ENCODE measurements at regions not wholly inside any gene's neighbourhood (a gene's known extent, or its start where the extent isn't known, plus 50 kb on each side); places are given as distances from the start of the nearest gene placed in this dataset.
A peak's percentile ranks its signal among the peaks of the same experiment; 100 is the strongest.

DNA sequence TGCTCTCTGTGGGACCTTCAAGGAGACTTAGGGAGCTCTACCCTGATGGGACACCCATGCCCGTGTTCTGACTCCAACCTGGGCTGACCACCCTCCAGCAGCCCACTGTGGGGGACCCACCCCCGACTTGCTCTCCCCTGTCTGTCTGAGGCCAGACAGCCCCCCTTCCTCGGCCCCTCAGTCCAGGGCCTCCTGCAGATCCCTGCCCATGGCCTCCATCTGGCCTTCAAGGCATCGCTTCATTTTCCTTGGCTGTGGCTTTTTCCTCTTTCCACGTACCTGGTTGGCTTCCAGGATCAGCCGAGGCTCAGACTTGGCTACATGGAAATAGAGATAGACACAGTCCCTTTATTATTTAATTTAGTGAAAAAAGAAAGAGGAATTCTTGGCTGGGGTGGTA is 290.0 kb downstream of the CYP26B1 start:
- no peak for TF ChIP-seq POLR2A (IDR thresholded peaks at IDR 0.05; ENCODE audit: low read depth, low read length)
- FAIRE-seq (no peak), DNase-seq (ENCODE audit: insufficient read length, low spot score) (no peak)

DNA sequence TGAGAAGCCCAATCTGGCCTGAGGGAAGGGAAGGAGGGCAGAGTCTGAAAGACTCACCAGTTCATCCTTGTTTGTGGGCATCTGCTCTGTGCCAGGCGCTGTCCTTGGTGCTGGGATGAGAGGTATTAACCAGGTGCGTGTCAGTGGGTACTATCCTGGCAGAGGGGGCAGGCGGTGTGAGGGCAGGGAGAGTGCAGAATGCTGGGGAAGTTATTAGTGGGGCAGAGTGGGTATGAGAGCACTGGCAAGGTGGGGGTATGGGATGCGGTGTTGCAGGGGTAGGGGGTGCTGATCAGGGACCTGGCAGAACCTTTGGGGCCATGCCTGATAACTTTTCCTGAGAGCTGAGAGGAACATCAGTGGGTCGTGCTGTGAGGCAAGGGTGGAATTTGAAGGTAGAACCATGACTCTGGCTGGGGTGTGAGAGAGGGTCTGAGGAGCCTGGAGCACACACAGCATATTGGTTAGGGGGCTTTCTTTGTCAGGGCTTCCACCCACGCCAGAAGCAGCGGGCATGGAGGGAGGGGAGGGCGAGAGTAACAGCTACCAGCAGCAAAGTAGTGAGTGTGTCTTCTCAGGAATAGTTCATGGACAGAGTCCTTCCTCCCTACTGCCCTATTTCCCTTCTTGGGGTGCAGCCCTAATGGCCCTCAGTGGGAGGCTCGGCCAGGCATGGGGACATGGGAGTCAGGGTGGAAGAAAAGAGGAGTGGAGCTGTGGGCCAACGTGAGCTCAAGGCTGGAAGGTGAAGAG is 290.7 kb downstream of the CYP26B1 start:
- no peak for TF ChIP-seq POLR2A (IDR thresholded peaks at IDR 0.05; ENCODE audit: low read depth, low read length)
- FAIRE-seq (no peak), DNase-seq (ENCODE audit: insufficient read length, low spot score) (peak; percentile 27)

DNA sequence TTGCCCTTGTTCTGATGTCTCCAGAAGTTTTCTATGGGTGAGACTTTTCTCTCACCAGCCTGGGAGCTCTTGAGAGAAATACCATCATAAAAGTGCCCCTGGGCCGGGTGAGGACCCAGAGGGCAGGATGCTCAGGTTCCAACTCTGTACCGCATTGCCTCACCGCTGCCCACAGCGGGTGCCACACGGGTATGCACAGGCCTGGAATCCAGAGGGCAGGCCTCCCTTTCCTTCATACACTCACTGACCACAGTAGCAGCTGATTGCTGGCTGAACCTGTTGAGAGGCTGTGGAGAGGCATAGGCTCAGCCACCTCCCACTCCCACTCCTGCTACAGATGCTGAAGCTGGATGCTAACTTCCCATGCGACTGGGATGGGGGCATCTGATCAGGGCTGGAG is 293.8 kb downstream of the CYP26B1 start:
- TF ChIP-seq POLR2A (IDR thresholded peaks at IDR 0.05; ENCODE audit: low read depth, low read length), result no peak
- FAIRE-seq (no peak), DNase-seq (ENCODE audit: insufficient read length, low spot score) (no peak)

DNA sequence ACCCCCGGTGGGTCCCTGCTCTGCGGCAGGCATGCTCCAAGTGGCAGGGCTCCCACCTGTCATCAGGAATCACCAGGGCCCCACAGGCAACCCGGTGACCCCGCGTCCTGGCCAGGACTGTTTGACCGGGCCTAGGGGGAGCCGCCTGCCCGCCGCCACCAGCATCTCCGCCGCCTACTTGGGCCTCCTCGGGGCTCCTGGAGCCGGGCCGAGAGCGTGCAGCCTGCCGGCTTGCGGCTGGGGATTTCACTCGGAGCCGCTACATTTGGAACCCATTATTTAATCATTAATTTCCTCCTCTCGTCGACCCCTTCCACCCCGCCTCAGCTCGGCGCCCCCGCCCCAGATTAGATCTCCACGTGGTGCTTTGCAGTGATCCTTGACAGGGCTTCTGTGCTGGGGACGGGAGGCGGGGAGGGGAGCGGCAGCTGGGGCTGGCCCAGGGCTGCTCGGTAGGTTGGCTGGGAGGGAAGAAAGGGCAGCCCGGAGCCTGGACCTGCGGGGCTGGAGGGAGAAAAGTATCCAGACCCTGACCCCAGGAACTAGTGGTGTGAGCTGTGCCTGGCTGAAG is 295.4 kb downstream of the CYP26B1 start:
- FAIRE-seq (no peak), DNase-seq (ENCODE audit: insufficient read length, low spot score) (no peak)
- TF ChIP-seq POLR2A (IDR thresholded peaks at IDR 0.05; ENCODE audit: low read depth, low read length), result no peak

DNA sequence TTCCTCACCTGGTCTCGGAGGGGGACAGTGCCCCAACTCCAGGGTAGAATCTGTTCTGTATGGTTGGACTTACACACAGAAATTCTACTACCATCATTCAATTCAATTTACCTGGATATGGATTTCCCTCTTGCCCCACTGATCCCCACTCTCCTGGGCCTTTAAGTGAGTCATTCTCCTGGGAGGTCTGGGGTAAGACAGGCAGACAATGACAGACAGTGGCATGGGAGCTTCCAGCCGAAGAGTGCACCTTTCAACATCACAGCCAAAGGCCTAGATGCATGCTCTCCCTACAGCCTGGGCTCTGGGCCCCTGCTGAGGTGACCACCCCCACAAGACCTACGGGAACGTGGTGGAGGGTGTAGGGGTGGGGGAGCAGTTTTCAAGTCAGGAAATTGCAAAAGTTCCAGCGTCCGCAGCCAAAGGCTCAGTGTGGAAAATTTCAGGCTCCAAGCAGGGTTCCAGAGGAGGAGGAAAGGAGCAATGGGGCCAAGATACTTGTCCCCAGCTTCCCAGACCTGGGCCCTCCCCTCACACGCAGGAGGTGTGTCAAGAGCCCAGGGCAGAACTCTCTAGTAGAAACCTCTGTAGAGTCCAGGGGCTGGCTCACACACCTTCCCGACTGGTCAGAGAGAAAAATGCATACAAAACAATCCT is 296.4 kb downstream of the CYP26B1 start:
- TF ChIP-seq POLR2A (IDR thresholded peaks at IDR 0.05; ENCODE audit: low read depth, low read length), result no peak
- no peak for FAIRE-seq
- no peak for DNase-seq (ENCODE audit: insufficient read length, low spot score)

DNA sequence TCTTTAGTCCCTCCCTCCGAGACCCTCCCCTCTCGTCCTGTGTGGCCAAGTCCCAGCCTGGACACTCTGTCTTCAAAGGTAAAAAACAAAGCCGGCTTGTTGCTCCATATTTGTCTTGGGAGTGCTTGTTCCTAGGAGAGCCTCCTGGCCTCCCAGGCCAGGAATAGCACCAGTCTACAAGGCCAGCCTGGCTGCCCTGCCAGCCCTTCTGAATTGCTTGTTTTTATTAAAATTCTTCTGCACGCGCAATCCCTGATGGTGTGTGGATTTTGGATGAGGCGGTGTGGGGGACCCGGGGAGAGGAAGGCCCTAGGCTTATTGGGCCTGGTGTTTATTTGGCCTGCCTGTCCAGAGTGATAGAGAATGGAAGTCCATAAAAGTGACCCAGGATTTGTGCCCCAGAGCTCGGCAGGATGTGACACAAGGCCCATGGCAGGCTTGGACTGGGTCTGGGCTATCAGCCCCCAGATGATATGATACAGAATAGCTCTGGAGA is 297.3 kb downstream of the CYP26B1 start:
- no peak for FAIRE-seq
- DNase-seq (ENCODE audit: insufficient read length, low spot score), result no peak
- no peak for TF ChIP-seq POLR2A (IDR thresholded peaks at IDR 0.05; ENCODE audit: low read depth, low read length)

DNA sequence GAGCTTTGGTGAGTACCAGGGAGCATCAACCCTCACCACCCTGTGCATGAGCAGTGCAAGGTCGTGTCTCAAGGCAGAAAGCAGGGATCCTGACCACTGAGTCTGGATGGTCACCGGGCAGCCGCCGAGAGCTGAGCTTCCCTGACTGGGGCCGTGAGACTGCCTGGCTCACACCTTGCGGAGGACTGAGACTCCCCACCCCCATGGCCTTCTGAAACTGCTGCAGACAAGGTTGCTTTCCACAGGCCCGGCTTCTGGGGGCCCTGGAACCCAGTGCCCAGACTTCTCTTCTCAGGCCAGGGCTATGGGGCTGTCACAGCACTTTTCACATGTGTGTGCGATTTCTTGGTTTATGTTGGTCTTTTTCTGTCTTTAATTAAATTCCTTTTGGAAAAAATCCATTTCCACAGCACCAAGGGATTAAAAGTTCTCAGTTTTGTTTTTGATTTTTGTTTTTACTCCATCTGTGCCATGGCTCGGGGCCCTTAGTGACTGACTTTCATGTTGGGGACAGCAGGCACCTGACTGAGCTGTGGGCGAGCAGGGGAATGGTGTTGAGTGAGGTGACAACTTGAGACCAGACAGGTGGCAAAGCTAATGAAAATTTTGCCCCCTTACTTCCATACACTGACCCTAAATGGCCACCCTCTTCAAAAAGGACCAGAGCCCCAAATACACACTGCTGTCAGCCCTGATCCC is 297.9 kb downstream of the CYP26B1 start:
- TF ChIP-seq POLR2A (IDR thresholded peaks at IDR 0.05; ENCODE audit: low read depth, low read length), result no peak
- DNase-seq (ENCODE audit: insufficient read length, low spot score) (no peak), FAIRE-seq (no peak)

DNA sequence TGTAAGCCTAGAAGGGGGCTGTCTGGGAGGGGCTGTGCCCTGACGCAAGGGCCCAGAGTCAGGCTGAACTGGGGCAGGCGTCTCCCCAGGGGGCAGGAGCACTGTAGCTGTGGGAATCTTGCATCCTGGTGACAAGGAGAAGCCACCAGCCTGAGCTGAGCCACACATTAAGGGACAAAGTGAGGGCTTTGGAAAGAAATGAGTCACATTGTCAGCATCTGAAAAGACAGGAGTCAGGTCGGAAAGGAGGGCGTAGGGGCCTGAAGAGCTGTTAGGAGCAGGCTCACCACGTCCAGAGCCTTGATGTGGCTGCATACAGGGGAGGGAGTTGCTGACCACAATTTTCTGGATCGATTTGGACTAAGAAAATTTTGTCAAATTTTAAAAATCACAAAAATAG is 298.6 kb downstream of the CYP26B1 start:
- DNase-seq (ENCODE audit: insufficient read length, low spot score) (no peak), FAIRE-seq (no peak)
- TF ChIP-seq POLR2A (IDR thresholded peaks at IDR 0.05; ENCODE audit: low read depth, low read length), result no peak

DNA sequence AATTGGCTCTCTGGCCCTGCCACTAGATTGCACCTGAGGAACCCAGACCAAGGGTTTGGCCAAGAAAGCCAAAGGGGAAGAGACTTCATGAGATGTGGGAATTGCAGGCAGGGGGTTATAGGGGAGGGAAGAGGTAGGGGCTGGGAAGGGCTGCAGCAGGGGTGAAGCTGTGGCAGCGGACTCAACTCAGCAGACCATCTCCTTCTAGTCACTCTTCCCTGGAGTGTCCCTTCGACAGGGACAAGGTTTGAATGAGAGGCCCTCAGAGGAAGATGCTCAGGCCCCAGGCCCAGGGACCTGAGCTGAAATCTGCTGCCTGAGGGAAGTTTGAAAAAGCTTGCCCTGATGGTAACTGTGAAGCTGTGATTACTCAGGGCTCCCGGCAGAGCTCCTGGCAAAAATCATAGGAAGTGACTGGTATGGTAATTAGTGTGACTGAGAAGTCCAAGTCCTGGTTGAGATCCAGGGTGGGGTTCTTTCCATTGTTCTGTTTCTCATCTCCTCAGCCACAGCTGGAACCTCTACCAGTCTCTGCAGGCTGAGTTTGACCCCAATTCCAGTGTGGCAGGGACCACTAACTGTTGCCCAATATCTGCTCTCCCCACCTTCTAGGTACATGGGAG is 300.9 kb downstream of the CYP26B1 start:
- DNase-seq (ENCODE audit: insufficient read length, low spot score) (peak; percentile 55), FAIRE-seq (no peak)
- TF ChIP-seq POLR2A (IDR thresholded peaks at IDR 0.05; ENCODE audit: low read depth, low read length), result no peak

DNA sequence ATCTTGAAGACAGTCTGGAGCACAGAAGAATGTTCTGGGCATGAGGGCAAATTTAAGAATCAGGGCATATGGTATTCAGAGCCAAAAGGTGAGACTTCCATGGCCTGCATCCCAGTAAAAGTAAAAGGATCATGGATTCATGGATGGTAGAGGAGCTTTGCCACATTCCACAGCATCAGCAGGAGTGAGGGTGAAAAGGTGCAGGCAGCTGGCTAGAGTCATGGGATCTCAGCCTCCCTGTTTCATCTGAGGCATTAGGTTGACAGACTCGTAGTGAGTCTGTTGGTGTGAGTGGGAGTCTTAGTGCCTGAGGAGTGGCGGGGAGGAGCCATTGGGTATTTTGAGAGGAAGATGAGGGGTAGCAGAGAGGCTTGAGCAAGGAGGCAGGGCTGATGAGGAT is 301.6 kb downstream of the CYP26B1 start:
- TF ChIP-seq POLR2A (IDR thresholded peaks at IDR 0.05; ENCODE audit: low read depth, low read length), result no peak
- no peak for DNase-seq (ENCODE audit: insufficient read length, low spot score)
- FAIRE-seq, result no peak

DNA sequence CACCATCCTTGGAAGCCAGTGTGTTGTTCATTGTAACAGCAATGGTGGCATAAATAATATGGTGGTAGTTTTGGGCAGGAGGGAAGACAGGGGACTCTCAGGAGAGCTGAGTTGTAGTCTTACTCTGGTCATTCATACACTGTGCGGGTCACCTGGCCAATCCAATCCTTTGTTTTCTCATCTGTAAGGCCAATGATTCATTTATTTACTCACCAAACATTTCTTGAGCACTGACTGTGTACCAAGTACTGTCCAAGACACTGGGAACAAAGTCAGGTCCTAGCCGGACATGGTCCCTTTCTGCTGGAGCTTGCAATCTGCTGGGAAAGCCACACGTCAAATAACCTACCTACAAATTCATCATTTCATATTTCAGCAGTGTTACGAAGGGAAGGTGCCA is 302.7 kb downstream of the CYP26B1 start:
- DNase-seq (ENCODE audit: insufficient read length, low spot score), result no peak
- TF ChIP-seq POLR2A (IDR thresholded peaks at IDR 0.05; ENCODE audit: low read depth, low read length), result no peak
- no peak for FAIRE-seq

DNA sequence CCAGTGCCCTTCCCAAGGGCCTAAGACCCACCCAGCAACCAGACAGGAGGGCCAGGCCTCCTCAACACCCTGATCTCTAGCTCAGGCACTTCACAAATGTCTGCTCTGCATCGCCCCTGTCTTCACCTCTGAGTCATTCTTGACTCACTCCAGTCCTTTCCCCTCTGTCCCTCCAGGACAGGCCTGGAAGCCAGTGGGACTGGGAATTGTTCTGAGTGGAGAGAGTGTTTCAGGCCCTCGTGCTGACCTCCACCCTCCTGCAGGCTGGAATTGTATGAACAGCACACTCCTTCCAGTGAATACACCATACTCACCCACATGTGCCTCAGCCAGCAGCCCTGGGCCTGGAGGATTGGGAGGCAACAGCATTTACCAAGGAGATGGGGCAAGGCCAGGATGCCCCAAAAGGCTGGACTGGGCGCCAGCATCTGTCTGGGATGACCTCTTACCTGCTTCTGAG is 304.2 kb downstream of the CYP26B1 start:
- FAIRE-seq (peak; percentile 88), DNase-seq (ENCODE audit: insufficient read length, low spot score) (peak; percentile 75)
- no peak for TF ChIP-seq POLR2A (IDR thresholded peaks at IDR 0.05; ENCODE audit: low read depth, low read length)

DNA sequence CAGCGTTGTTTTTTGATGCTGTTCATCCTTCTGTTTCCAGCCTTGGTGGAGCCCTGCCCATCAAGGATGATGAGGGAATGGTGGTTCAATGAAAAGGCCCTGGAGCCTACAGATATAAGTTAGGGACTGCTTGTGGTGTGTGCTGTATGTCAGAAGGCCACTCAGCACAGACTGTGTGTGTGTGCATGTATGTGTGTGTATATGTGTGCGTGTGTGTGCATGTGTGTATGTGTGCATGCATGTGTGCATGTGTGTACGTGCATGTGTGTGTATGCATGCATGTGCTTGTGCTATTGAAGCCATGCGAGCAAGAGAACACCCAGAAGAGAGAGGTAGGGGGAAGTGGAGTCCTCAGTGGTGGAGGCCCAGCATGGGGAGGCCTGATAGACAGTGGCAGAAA is 304.9 kb downstream of the CYP26B1 start:
- FAIRE-seq (no peak), DNase-seq (ENCODE audit: insufficient read length, low spot score) (no peak)
- TF ChIP-seq POLR2A (IDR thresholded peaks at IDR 0.05; ENCODE audit: low read depth, low read length), result no peak

DNA sequence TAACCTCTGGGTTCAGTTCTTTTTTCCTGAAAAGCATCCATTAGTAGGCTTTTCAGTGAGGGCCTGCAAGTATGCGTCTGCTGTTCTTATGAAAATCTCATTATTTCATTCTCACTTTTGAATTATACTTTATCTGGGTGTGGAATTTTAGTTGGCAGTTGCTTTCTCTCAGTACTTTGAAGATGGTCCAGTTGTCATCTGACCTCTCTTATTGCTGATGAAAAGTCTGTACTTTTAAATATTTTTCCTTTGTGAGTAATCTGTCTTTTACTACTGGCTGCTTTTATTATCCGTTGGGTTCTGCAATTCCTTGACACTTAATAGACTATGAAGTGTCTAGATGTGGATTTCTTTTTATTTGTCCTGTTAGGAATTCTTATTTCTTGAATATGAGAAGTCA is 307.8 kb downstream of the CYP26B1 start:
- no peak for FAIRE-seq
- no peak for TF ChIP-seq POLR2A (IDR thresholded peaks at IDR 0.05; ENCODE audit: low read depth, low read length)

More for the DNA sequence above, 307.8 kb downstream of the CYP26B1 start:
- DNase-seq (ENCODE audit: insufficient read length, low spot score), result no peak

Measured in H54 (cell line).